Kidney (tissue), 13 donors: ENCODE measurements at regions not wholly inside any gene's neighbourhood (a gene's known extent, or its start where the extent isn't known, plus 50 kb on each side); places are given as distances from the start of the nearest gene placed in this dataset.

Source experiments
- DNase-seq, 5 donors: peaks; one replicate each; pipeline ENCODE4 v3.0.0-alpha.2; 2013 to 2020
- FAIRE-seq: peaks from 2 replicates; lab custom pipeline; 2012; peaks lifted over from hg19 to GRCh38; lab: Jason Lieb, UNC
- H3K27ac ChIP-seq, 2 donors: one replicate each; pipeline ENCODE4 v1.7.0; 2013; ENCODE audit warnings: low read depth in 2 of 2, low read length in 2 of 2, inconsistent platforms in 1 of 2
- H3K27me3 ChIP-seq: one replicate; pipeline ENCODE4 v1.7.1; 2013; ENCODE audit warnings: low read length, inconsistent platforms; ENCODE audit not compliant: control insufficient read depth, insufficient read depth
- H3K36me3 ChIP-seq, 3 donors: one replicate each; pipeline versions ENCODE4 v1.7.0 to v1.7.1; 2013; ENCODE audit warnings: low read length in 3 of 3, control low read depth in 1 of 3, inconsistent platforms in 1 of 3; ENCODE audit not compliant: insufficient read depth in 3 of 3, control insufficient read depth in 2 of 3
- H3K4me1 ChIP-seq, 3 donors: one replicate each; pipeline versions ENCODE4 v1.7.0 to v1.7.1; 2013; ENCODE audit warnings: low read length in 3 of 3, inconsistent platforms in 1 of 3, low read depth in 1 of 3; ENCODE audit not compliant: control insufficient read depth in 2 of 3, insufficient read depth in 2 of 3
- H3K4me3 ChIP-seq, 3 donors: one replicate each; pipeline versions ENCODE4 v1.7.0 to v1.8.1; 2013; ENCODE audit warnings: low read length in 3 of 3, control low read depth in 1 of 3, inconsistent platforms in 1 of 3
- H3K9ac ChIP-seq, 3 donors: one replicate each; pipeline versions ENCODE4 v1.7.0 to v1.7.1; 2013; ENCODE audit warnings: low read length in 3 of 3, control low read depth in 1 of 3, inconsistent platforms in 1 of 3
- H3K9me3 ChIP-seq, 3 donors: one replicate each; pipeline versions ENCODE4 v1.7.0 to v1.7.1; 2013; ENCODE audit warnings: low read length in 3 of 3, control low read depth in 1 of 3, inconsistent platforms in 1 of 3; ENCODE audit not compliant: control insufficient read depth in 2 of 3, insufficient read depth in 1 of 3
- intact Hi-C: fragments of 100-400 bp; cut with DNase I; formaldehyde crosslinking; loops from one replicate; pipeline ENCODE4 v1.11.1; 2022
- TF ChIP-seq, protein P1 (sequence below): IDR thresholded peaks from 3 replicates; pipeline ENCODE4 v1.5.1; 2012; ENCODE audit warnings: mild to moderate bottlenecking, moderate library complexity, borderline replicate concordance; ENCODE audit not compliant: insufficient read depth; ENCODE audit errors: extremely low read depth
- donor health status: control.
- donor health status: control.
- donor health status: control.
- donor health status: control.
- donor health status: control.
- donor health status: DM: yes; HTN: yes; CAD: no.
- donor health status: Normal renal cell carcinoma (clear cell type).

DNA sequence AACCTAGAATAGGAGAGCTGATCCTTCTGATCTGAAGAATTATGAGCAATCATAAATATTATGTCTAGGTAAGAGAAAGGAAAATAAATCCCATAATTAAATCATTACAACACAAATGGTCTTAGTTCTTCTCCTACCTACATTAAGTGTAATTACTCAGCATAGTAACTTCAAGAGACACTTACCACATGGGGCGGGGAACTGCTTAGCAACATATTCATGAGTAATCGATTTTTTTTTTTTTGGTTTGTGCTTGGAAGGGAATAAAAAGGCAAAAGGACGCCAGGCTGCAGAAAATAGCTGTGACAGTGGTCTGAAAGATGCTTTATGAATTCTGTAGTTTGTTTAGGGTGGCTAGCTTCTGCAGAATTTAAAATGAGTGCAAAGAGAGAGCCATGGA lies 103.3 kb upstream of the HTR2A start:
- FAIRE-seq, result no peak
- intact Hi-C loops, result no loop called here
- no peaks in the 10 kb centered on the region for H3K36me3 ChIP-seq
- no peak overlapping the region for H3K9ac ChIP-seq
- H3K27me3 ChIP-seq, result no peaks in the 10 kb centered on the region
- TF ChIP-seq, protein P1, sequence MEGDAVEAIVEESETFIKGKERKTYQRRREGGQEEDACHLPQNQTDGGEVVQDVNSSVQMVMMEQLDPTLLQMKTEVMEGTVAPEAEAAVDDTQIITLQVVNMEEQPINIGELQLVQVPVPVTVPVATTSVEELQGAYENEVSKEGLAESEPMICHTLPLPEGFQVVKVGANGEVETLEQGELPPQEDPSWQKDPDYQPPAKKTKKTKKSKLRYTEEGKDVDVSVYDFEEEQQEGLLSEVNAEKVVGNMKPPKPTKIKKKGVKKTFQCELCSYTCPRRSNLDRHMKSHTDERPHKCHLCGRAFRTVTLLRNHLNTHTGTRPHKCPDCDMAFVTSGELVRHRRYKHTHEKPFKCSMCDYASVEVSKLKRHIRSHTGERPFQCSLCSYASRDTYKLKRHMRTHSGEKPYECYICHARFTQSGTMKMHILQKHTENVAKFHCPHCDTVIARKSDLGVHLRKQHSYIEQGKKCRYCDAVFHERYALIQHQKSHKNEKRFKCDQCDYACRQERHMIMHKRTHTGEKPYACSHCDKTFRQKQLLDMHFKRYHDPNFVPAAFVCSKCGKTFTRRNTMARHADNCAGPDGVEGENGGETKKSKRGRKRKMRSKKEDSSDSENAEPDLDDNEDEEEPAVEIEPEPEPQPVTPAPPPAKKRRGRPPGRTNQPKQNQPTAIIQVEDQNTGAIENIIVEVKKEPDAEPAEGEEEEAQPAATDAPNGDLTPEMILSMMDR, result no peak
- H3K4me3 ChIP-seq, result no peak overlapping the region
- no peaks in the 10 kb centered on the region for H3K9me3 ChIP-seq
- no peak for DNase-seq
- no peaks in the 10 kb centered on the region for H3K4me1 ChIP-seq
- H3K27ac ChIP-seq, result no peak overlapping the region

DNA sequence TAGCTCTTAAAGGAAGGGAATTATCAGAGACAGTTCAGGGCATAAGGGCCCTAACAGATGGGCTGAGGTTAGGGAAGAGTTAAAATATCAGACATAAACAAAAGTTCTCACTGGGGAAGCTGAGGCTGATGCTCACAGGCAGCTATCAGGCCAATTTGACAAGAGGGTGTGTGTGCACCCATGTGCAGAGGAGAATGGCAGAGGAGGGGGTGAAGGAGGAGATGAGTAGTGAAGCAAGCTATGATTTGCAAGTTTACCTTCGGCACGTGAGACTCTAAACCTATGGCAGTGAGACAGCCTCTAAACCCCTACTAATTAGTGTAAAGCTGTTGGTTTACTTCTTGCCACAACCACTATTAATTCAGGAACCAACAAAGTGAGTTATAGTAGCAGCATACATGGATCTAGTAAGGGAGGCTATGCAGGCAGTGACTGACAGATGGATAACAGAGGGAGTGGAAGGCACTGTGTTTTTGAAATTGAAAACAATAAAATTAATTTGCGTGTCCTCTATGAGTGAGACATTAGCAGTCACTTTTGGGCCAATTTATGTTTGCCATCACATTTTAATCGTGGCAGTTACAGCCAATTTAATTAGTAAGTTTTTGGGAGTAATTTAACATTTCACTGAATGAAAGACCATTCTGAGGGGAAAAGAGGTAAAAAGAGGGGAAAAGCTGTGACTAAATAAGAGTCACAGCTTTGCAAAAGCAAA lies 99.6 kb upstream of the HTR2A start:
- H3K9me3 ChIP-seq, result no peaks in the 10 kb centered on the region
- intact Hi-C loops, result no loop called here
- no peaks in the 10 kb centered on the region for H3K36me3 ChIP-seq
- DNase-seq, result no peak
- no peak overlapping the region for H3K9ac ChIP-seq
- H3K4me1 ChIP-seq, result no peaks in the 10 kb centered on the region
- TF ChIP-seq, protein P1, result no peak
- H3K27me3 ChIP-seq, result no peaks in the 10 kb centered on the region
- no peak for FAIRE-seq
- H3K4me3 ChIP-seq, result no peak overlapping the region
- no peak overlapping the region for H3K27ac ChIP-seq

GRCh38 chr13:46995874-46996273 lies 99.0 kb upstream of the HTR2A start:
- FAIRE-seq, result no peak

More at GRCh38 chr13:46995874-46996273, 99.0 kb upstream of the HTR2A start:
- H3K4me3 ChIP-seq, result no peak overlapping the region
- no peak for DNase-seq
- H3K27ac ChIP-seq, result no peak overlapping the region
- TF ChIP-seq, protein P1, result no peak
- no peaks in the 10 kb centered on the region for H3K27me3 ChIP-seq
- no peak overlapping the region for H3K9ac ChIP-seq
- no peaks in the 10 kb centered on the region for H3K9me3 ChIP-seq
- intact Hi-C loops, result no loop called here
- H3K4me1 ChIP-seq, result no peaks in the 10 kb centered on the region
- H3K36me3 ChIP-seq, result no peaks in the 10 kb centered on the region
